Prostate gland (tissue), 2 donors: ENCODE measurements at regions not wholly inside any gene's neighbourhood (a gene's known extent, or its start where the extent isn't known, plus 50 kb on each side); places are given as distances from the start of the nearest gene placed in this dataset.

ENCODE experiments used
- DNase-seq: peaks from one replicate; pipeline ENCODE4 v3.0.0-alpha.2; 2019; ENCODE audit warnings: low spot score
- H3K27ac ChIP-seq, 2 donors: fragments of 200-600 bp; sonication (generic); 2 replicates each; pipeline ENCODE4 v1.5.1; 2017 to 2019
- H3K27me3 ChIP-seq: fragments of 200-600 bp; sonication (generic); replicated peaks from 2 replicates; pipeline ENCODE4 v1.5.1; 2019; ENCODE audit not compliant: insufficient read depth
- H3K36me3 ChIP-seq, 2 donors: fragments of 200-600 bp; sonication (generic); 1 replicate in 1 of 2; 2 replicates in 1 of 2; pipeline versions ENCODE4 v1.5.1 to v1.8.1; 2017 to 2019
- H3K4me1 ChIP-seq: fragments of 200-600 bp; sonication (generic); replicated peaks from 2 replicates; pipeline ENCODE4 v1.5.1; 2019
- H3K4me3 ChIP-seq, 2 donors: fragments of 200-600 bp; sonication (generic); 2 replicates each; pipeline ENCODE4 v1.5.1; 2017 to 2019
- H3K9me3 ChIP-seq: fragments of 200-600 bp; sonication (generic); 2 replicates; pipeline ENCODE4 v1.5.1; 2017
- POLR2A ChIP-seq: fragments of 450-650 bp; IDR thresholded peaks from one replicate; pipeline ENCODE4 v1.6.1; 2016; ENCODE audit warnings: antibody characterized with exemption, mild to moderate bottlenecking
- POLR2AphosphoS5 ChIP-seq: sonication (generic); formaldehyde crosslinking; IDR thresholded peaks from one replicate; pipeline ENCODE4 v1.6.1; 2017; ENCODE audit warnings: antibody characterized with exemption
- WGBS: methylation state at CpG from one replicate; pipeline ENCODE4 v1.1.5; 2018; 5-methylcytosine and 5-hydroxymethylcytosine counted together
- intact Hi-C: fragments of 100-400 bp; cut with DNase I; formaldehyde crosslinking; loops from one replicate; pipeline ENCODE4 v1.14.2; 2022
- TF ChIP-seq, protein P1 (sequence below), 4 experiments: fragments of 200-600 bp in 2 of 4; fragments of 450-650 bp in 2 of 4; sonication (generic) in 2 of 4; IDR thresholded peaks; 1 replicate in 3 of 4; 2 replicates in 1 of 4; pipeline ENCODE4 v1.5.1; 2016 to 2019; ENCODE audit warnings: antibody characterized with exemption in 4 of 4, mild to moderate bottlenecking in 2 of 4, moderate library complexity in 2 of 4

DNA sequence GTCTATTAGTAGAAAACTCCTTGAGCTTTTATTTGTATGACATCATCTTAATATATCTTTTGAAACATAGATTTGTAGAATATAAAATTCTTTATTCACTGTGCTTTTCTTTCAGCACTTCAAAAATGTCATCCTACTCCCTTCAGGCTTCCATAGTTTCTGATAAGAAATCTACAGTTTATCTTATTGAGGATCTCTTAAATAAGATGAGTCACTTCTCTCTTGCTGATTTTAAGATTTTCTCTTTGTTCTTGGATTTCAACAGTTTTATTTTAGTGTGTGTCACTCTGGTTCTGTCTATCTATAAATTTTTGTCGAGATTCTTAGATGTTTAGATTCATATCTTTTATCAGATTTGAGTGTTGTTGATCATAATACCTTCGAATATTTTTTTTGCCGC is 566.1 kb upstream of the CHORDC1 start:
- no peak for TF ChIP-seq POLR2A
- intact Hi-C loops, result no loop called here
- Histone ChIP-seq H3K27ac (no peak overlapping the region), H3K9me3 (no peaks in the 10 kb centered on the region), H3K36me3 (no peaks in the 10 kb centered on the region), H3K4me1 (no peaks in the 10 kb centered on the region), H3K27me3 (no peaks in the 10 kb centered on the region), H3K4me3 (no peak overlapping the region)
- 77% methylated on average over 3 of the region's 3 CpGs for WGBS
- no peak for DNase-seq

DNA sequence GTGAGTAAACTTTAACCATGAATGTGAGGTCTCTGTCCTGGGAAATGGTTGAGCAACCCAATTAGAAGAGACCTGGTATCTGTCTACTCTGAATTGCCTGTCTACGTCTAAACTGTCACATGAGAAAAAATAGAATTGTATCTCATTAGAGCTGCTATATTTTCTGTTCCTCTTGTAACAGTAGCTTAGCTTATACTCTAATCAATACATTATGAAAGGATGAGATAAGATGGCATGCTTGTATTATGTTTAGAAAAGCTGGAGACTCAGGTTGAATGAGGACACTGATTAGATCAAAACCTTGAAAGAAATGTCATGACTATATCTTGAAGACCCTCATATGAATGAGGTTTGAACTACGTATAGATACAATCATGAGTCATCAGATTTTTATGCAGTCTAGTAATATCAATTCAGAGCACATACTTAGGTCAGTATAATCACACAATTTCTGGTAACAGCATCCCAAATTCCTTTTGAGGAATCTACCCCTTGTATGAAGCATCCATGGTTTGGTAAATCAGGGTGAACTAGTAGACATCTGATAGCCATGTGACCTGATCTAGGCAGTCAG is 561.5 kb upstream of the CHORDC1 start:
- 86% methylated on average over 2 of the region's 2 CpGs for WGBS
- Histone ChIP-seq H3K36me3 (no peaks in the 10 kb centered on the region), H3K27ac (no peak overlapping the region), H3K27me3 (no peaks in the 10 kb centered on the region), H3K4me1 (no peaks in the 10 kb centered on the region), H3K4me3 (no peak overlapping the region), H3K9me3 (no peaks in the 10 kb centered on the region)
- intact Hi-C loops, result no loop called here
- no peak for DNase-seq
- no peak for TF ChIP-seq POLR2AphosphoS5
- TF ChIP-seq, protein P1, sequence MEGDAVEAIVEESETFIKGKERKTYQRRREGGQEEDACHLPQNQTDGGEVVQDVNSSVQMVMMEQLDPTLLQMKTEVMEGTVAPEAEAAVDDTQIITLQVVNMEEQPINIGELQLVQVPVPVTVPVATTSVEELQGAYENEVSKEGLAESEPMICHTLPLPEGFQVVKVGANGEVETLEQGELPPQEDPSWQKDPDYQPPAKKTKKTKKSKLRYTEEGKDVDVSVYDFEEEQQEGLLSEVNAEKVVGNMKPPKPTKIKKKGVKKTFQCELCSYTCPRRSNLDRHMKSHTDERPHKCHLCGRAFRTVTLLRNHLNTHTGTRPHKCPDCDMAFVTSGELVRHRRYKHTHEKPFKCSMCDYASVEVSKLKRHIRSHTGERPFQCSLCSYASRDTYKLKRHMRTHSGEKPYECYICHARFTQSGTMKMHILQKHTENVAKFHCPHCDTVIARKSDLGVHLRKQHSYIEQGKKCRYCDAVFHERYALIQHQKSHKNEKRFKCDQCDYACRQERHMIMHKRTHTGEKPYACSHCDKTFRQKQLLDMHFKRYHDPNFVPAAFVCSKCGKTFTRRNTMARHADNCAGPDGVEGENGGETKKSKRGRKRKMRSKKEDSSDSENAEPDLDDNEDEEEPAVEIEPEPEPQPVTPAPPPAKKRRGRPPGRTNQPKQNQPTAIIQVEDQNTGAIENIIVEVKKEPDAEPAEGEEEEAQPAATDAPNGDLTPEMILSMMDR (IDR thresholded peaks at IDR 0.05), result no peak
- no peak for TF ChIP-seq POLR2A

DNA sequence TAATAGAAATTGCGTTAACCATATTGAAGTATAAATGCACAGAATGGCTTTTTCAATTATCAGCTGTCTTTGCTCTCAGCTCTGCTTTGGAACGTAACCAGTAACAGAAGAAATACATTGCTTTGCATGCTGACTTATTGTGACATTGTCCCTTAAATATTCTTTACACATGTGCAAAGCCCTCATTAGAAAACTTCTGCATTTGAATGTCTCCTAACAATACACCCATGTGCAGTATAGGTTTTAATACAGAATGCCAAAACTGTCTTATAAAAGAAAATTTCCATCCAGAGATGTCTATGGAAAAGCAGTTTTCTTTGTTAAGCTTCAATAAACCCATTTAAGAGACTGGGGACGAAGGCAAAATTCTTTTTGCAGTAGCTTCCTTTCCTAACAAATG is 560.3 kb upstream of the CHORDC1 start:
- Histone ChIP-seq H3K4me3 (no peak overlapping the region), H3K4me1 (no peaks in the 10 kb centered on the region), H3K27me3 (no peaks in the 10 kb centered on the region), H3K36me3 (no peaks in the 10 kb centered on the region), H3K9me3 (no peaks in the 10 kb centered on the region), H3K27ac (no peak overlapping the region)
- TF ChIP-seq POLR2A (no peak), POLR2AphosphoS5 (no peak)
- TF ChIP-seq, protein P1 (IDR thresholded peaks at IDR 0.05), result no peak
- no peak for DNase-seq
- 92% methylated on average over 3 of the region's 3 CpGs for WGBS
- intact Hi-C loops, result no loop called here

GRCh38 chr11:90779098-90779497 is 556.2 kb upstream of the CHORDC1 start:
- Histone ChIP-seq H3K36me3 (no peaks in the 10 kb centered on the region), H3K9me3 (no peaks in the 10 kb centered on the region), H3K4me3 (no peak overlapping the region), H3K27ac (no peak overlapping the region), H3K4me1 (no peaks in the 10 kb centered on the region), H3K27me3 (no peaks in the 10 kb centered on the region)
- no peak for TF ChIP-seq POLR2AphosphoS5
- TF ChIP-seq POLR2A, result no peak
- TF ChIP-seq, protein P1 (IDR thresholded peaks at IDR 0.05), result no peak
- intact Hi-C loops, result no loop called here
- DNase-seq, result no peak

DNA sequence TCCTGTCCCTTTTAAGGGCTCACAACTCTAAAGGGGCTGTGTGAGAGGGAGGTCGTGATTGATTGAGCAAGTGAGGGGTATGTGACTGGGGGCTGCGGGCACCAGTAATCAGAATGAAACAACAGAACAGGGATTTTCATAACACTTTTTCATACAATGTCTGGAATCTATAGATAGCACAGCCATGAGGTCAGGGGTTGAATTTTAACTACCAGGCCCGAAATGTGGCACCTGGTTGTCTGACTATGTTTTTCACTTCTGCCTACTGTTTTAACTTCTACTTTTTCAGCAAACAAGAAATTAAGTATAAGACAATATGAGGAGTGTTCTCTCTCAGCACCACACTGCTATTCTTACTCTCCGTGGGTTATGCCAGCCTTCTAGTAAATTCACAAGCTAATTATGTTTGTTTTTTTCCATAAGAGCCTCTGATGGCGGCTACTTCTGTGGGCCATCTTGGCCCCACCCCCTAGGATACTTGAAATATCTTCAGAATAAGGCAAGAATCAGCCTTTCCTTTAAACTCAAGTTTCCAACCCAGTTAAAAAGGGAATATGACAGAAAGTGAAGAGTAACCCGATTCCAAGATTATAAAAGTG is 552.8 kb upstream of the CHORDC1 start:
- no peak for DNase-seq
- intact Hi-C loops, result no loop called here
- Histone ChIP-seq H3K27ac (no peak overlapping the region), H3K4me1 (no peaks in the 10 kb centered on the region), H3K4me3 (no peak overlapping the region), H3K9me3 (no peaks in the 10 kb centered on the region), H3K36me3 (no peaks in the 10 kb centered on the region), H3K27me3 (no peaks in the 10 kb centered on the region)
- TF ChIP-seq POLR2A, result no peak
- TF ChIP-seq POLR2AphosphoS5, result no peak
- TF ChIP-seq, protein P1 (IDR thresholded peaks at IDR 0.05), result no peak
- 82% methylated on average over 6 of the region's 6 CpGs for WGBS
